Liver (tissue), 8 donors: ENCODE measurements at regions not wholly inside any gene's neighbourhood (a gene's known extent, or its start where the extent isn't known, plus 50 kb on each side); places are given as distances from the start of the nearest gene placed in this dataset.

Source experiments
- DNase-seq: peaks from one replicate; pipeline ENCODE4 v3.0.0-alpha.2; 2017; ENCODE audit warnings: low spot score
- H3K27ac ChIP-seq, 2 donors: one replicate each; pipeline ENCODE4 v1.7.0; 2013; ENCODE audit warnings: inconsistent platforms in 2 of 2, low read length in 2 of 2, control low read depth in 1 of 2, low read depth in 1 of 2, mild to moderate bottlenecking in 1 of 2
- H3K27me3 ChIP-seq, 4 donors: one replicate each; pipeline versions ENCODE4 v1.6.1 to v1.7.0; 2013; ENCODE audit warnings: low read length in 3 of 4, inconsistent platforms in 1 of 4, mild to moderate bottlenecking in 1 of 4, moderate library complexity in 1 of 4; ENCODE audit not compliant: control insufficient read depth in 4 of 4, insufficient read depth in 4 of 4
- H3K36me3 ChIP-seq, 4 donors: one replicate each; pipeline versions ENCODE4 v1.6.1 to v1.7.0; 2013; ENCODE audit warnings: low read length in 3 of 4, mild to moderate bottlenecking in 3 of 4, low read depth in 1 of 4, moderate library complexity in 1 of 4; ENCODE audit not compliant: control insufficient read depth in 4 of 4, insufficient read depth in 3 of 4
- H3K4me1 ChIP-seq, 4 donors: one replicate each; pipeline versions ENCODE4 v1.6.1 to v1.7.0; 2013; ENCODE audit warnings: low read length in 3 of 4, mild to moderate bottlenecking in 3 of 4, moderate library complexity in 1 of 4; ENCODE audit not compliant: control insufficient read depth in 4 of 4, insufficient read depth in 4 of 4
- H3K4me3 ChIP-seq, 3 donors: one replicate each; pipeline versions ENCODE4 v1.6.1 to v1.7.0; 2013; ENCODE audit warnings: low read length in 3 of 3, control low read depth in 1 of 3, low read depth in 1 of 3, mild to moderate bottlenecking in 1 of 3
- H3K9ac ChIP-seq, 2 donors: one replicate each; pipeline ENCODE4 v1.7.0; 2013; ENCODE audit warnings: low read length in 2 of 2, mild to moderate bottlenecking in 2 of 2, moderate library complexity in 2 of 2, control low read depth in 1 of 2, low read depth in 1 of 2
- H3K9me3 ChIP-seq, 4 donors: one replicate each; pipeline versions ENCODE4 v1.6.1 to v1.7.0; 2013; ENCODE audit warnings: low read length in 3 of 4; ENCODE audit not compliant: control insufficient read depth in 4 of 4
- ATF3 ChIP-seq: IDR thresholded peaks from 2 replicates; pipeline ENCODE4 v1.6.1; 2016; ENCODE audit warnings: antibody characterized with exemption
- CTCF ChIP-seq: fragments of 150-350 bp; IDR thresholded peaks from 2 replicates; pipeline ENCODE4 v1.5.1; 2017; ENCODE audit warnings: improper control_type of control experiment, low read depth, low read length; ENCODE audit not compliant: missing input control
- EGR1 ChIP-seq, 2 donors: IDR thresholded peaks; 2 replicates each; pipeline ENCODE4 v1.6.1; 2016 to 2018; ENCODE audit warnings: antibody characterized with exemption in 2 of 2, low read depth in 2 of 2
- FOXA1 ChIP-seq: IDR thresholded peaks from 2 replicates; pipeline ENCODE4 v1.6.1; 2016; ENCODE audit warnings: antibody characterized with exemption
- FOXA2 ChIP-seq: IDR thresholded peaks from 2 replicates; pipeline ENCODE4 v1.6.1; 2016; ENCODE audit warnings: antibody characterized with exemption
- GABPA ChIP-seq, 2 donors: IDR thresholded peaks in 1 of 2; conservative IDR thresholded peaks in 1 of 2; 2 replicates each; pipeline ENCODE4 v1.6.1; 2016; ENCODE audit warnings: antibody characterized with exemption in 2 of 2, mild to moderate bottlenecking in 1 of 2, moderate library complexity in 1 of 2
- HNF4A ChIP-seq, 2 donors: conservative IDR thresholded peaks; 2 replicates each; pipeline ENCODE4 v1.6.1; 2016; ENCODE audit warnings: antibody characterized with exemption in 2 of 2, mild to moderate bottlenecking in 2 of 2
- HNF4G ChIP-seq: IDR thresholded peaks from 2 replicates; pipeline ENCODE4 v1.6.1; 2016; ENCODE audit warnings: antibody characterized with exemption
- JUND ChIP-seq, 2 donors: IDR thresholded peaks; 2 replicates each; pipeline ENCODE4 v1.6.1; 2016; ENCODE audit warnings: antibody characterized with exemption in 2 of 2
- MAX ChIP-seq: IDR thresholded peaks from 2 replicates; pipeline ENCODE4 v1.6.1; 2016; ENCODE audit warnings: antibody characterized with exemption
- NR2F2 ChIP-seq: IDR thresholded peaks from 2 replicates; pipeline ENCODE4 v1.6.1; 2016; ENCODE audit warnings: antibody characterized with exemption
- RAD21 ChIP-seq, 2 donors: IDR thresholded peaks; 2 replicates each; pipeline ENCODE4 v1.6.1; 2016; ENCODE audit warnings: antibody characterized with exemption in 2 of 2, mild to moderate bottlenecking in 2 of 2
- REST ChIP-seq: IDR thresholded peaks from 2 replicates; pipeline ENCODE4 v1.6.1; 2016; ENCODE audit warnings: antibody characterized with exemption, mild to moderate bottlenecking
- RXRA ChIP-seq, 2 donors: IDR thresholded peaks; 2 replicates each; pipeline ENCODE4 v1.6.1; 2017 to 2018; ENCODE audit warnings: antibody characterized with exemption in 2 of 2, mild to moderate bottlenecking in 1 of 2
- SP1 ChIP-seq: IDR thresholded peaks from 2 replicates; pipeline ENCODE4 v1.6.1; 2018; ENCODE audit warnings: antibody characterized with exemption, mild to moderate bottlenecking
- TAF1 ChIP-seq: conservative IDR thresholded peaks from 2 replicates; pipeline ENCODE4 v1.6.1; 2016; ENCODE audit warnings: antibody characterized with exemption, mild to moderate bottlenecking
- YY1 ChIP-seq: IDR thresholded peaks from 2 replicates; pipeline ENCODE4 v1.6.1; 2016; ENCODE audit warnings: antibody characterized with exemption, mild to moderate bottlenecking
- ZBTB33 ChIP-seq: IDR thresholded peaks from 2 replicates; pipeline ENCODE4 v1.6.1; 2016; ENCODE audit warnings: antibody characterized with exemption
- WGBS: extraction: QIAGEN DNeasy Blood & Tissue Kit; methylation state at CpG from one replicate; pipeline ENCODE4 v1.1.7; 2013; 5-methylcytosine and 5-hydroxymethylcytosine counted together
- donor health status: healthy.
- donor health status: healthy.
- donor health status: healthy.
- donor health status: healthy.
- donor health status: healthy.

GRCh38 chr6:141467041-141467440, 665.7 kb upstream of the GJE1 start:
- Histone ChIP-seq H3K27me3 (no peaks in the 10 kb centered on the region), H3K27ac (no peak overlapping the region), H3K9ac (no peak overlapping the region), H3K4me1 (no peaks in the 10 kb centered on the region), H3K36me3 (no peaks in the 10 kb centered on the region), H3K9me3 (no peaks in the 10 kb centered on the region), H3K4me3 (no peak overlapping the region)
- no peak for TF ChIP-seq HNF4A (conservative IDR thresholded peaks at IDR 0.05)
- no peak for DNase-seq
- WGBS: 77% methylated on average over 1 of the region's 1 CpG

- Histone ChIP-seq H3K4me3 (no peak overlapping the region), H3K36me3 (no peaks in the 10 kb centered on the region), H3K9me3 (no peaks in the 10 kb centered on the region), H3K4me1 (no peaks in the 10 kb centered on the region), H3K27me3 (no peaks in the 10 kb centered on the region), H3K9ac (no peak overlapping the region), H3K27ac (no peak overlapping the region)
- DNase-seq: no peak
- 85% methylated on average over 2 of the region's 2 CpGs for WGBS
- TF ChIP-seq RXRA (IDR thresholded peaks at IDR 0.05) (no peak), ZBTB33 (no peak), TAF1 (no peak), REST (no peak), RAD21 (IDR thresholded peaks at IDR 0.05) (no peak), FOXA2 (no peak), ATF3 (no peak), NR2F2 (no peak), HNF4G (no peak), GABPA (IDR thresholded peaks at IDR 0.05 in 1 of 2, conservative IDR thresholded peaks at IDR 0.05 in 1 of 2) (no peak), JUND (IDR thresholded peaks at IDR 0.05) (no peak), SP1 (no peak), CTCF (no peak), MAX (no peak), YY1 (no peak), HNF4A (conservative IDR thresholded peaks at IDR 0.05) (no peak), EGR1 (IDR thresholded peaks at IDR 0.05; ENCODE audit: low read depth in 2 of 2) (no peak), FOXA1 (no peak)
Measured at GRCh38 chr6:141464896-141465295, 667.8 kb upstream of the GJE1 start.
